ENCODE measurements at regions not wholly inside any gene's neighbourhood (a gene's known extent, or its start where the extent isn't known, plus 50 kb on each side); places are given as distances from the start of the nearest gene placed in this dataset.

DNA sequence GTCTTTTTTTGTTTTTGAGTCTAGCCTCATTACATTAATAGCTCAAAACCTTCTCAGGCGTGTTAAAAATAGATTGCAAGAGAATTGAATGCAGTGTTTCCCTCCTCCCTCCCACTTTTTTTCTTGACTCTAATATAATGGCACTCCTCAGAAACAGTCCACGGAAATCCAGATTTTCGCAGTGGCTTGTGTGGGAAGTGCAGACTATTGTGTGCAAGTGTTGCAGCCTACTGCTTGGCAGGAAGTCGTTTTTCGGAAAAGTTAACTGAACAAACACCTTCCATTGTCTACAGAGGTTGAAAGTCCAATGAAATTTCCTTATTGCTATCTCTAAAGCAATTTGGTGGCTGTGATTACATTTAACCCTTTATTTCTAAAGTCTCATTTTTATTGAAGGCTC, 147.9 kb upstream of the E2F7 start:
- SMC1A ChIA-PET (ENCODE audit: uncharacterized antibody, unreplicated experiment), result interaction anchor here (1.1 kb wide), 1 partner anchor 21 kb away, joined by 3 read pairs; no protein-coding TSS in a partner anchor
- peaks cover under 1% of the 10 kb centered on the region; the same call in 1 of the 2 replicates for H3K4me1 ChIP-seq (ENCODE audit: control insufficient read depth, insufficient read depth, low read length)
- no peak overlapping the region for H3K4me3 ChIP-seq
- H3K36me3 ChIP-seq (ENCODE audit: control insufficient read depth in 2 of 2, insufficient read depth in 2 of 2, low read length in 1 of 2), result no peaks in the 10 kb centered on the region
- DNase-seq (ENCODE audit: low read depth, low spot score), result no peak
- POLR2A ChIA-PET, result no interaction called here
- RAD21 ChIA-PET (ENCODE audit: unreplicated experiment), result no interaction called here
- no peaks in the 10 kb centered on the region for H3K9me3 ChIP-seq (replicated peaks; ENCODE audit: control insufficient read depth, insufficient read depth, low read length)
- H4K20me1 ChIP-seq (ENCODE audit: control insufficient read depth, insufficient read depth), result no peaks in the 10 kb centered on the region
- H3K79me2 ChIP-seq (ENCODE audit: control insufficient read depth, insufficient read depth, low read length), result no peaks in the 10 kb centered on the region
- CTCF ChIA-PET, result no interaction called here
- no peak for FAIRE-seq
- WGBS (ENCODE audit: insufficient coverage, insufficient replicate concordance, low lambda C conversion rate, missing lambda C conversion rate), result 29% methylated on average over 5 of the region's 5 CpGs
- no peak for ATAC-seq
- in situ Hi-C loops (cut with MboI), result no loop called here
- TF ChIP-seq ETV6 (conservative IDR thresholded peaks at IDR 0.05 in 1 of 2, IDR thresholded peaks at IDR 0.05 in 1 of 2; ENCODE audit: borderline replicate concordance in 1 of 2, low read depth in 1 of 2), result no peak
- TF ChIP-seq EED (IDR thresholded peaks at IDR 0.05; ENCODE audit: low read depth), result no peak
- TF ChIP-seq WRNIP1 (IDR thresholded peaks at IDR 0.05; ENCODE audit: borderline replicate concordance, low read depth, low read length), result no peak
- TF ChIP-seq, protein P1, sequence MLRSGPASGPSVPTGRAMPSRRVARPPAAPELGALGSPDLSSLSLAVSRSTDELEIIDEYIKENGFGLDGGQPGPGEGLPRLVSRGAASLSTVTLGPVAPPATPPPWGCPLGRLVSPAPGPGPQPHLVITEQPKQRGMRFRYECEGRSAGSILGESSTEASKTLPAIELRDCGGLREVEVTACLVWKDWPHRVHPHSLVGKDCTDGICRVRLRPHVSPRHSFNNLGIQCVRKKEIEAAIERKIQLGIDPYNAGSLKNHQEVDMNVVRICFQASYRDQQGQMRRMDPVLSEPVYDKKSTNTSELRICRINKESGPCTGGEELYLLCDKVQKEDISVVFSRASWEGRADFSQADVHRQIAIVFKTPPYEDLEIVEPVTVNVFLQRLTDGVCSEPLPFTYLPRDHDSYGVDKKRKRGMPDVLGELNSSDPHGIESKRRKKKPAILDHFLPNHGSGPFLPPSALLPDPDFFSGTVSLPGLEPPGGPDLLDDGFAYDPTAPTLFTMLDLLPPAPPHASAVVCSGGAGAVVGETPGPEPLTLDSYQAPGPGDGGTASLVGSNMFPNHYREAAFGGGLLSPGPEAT (IDR thresholded peaks at IDR 0.05; ENCODE audit: low read depth), result no peak
- TF ChIP-seq, protein P2, sequence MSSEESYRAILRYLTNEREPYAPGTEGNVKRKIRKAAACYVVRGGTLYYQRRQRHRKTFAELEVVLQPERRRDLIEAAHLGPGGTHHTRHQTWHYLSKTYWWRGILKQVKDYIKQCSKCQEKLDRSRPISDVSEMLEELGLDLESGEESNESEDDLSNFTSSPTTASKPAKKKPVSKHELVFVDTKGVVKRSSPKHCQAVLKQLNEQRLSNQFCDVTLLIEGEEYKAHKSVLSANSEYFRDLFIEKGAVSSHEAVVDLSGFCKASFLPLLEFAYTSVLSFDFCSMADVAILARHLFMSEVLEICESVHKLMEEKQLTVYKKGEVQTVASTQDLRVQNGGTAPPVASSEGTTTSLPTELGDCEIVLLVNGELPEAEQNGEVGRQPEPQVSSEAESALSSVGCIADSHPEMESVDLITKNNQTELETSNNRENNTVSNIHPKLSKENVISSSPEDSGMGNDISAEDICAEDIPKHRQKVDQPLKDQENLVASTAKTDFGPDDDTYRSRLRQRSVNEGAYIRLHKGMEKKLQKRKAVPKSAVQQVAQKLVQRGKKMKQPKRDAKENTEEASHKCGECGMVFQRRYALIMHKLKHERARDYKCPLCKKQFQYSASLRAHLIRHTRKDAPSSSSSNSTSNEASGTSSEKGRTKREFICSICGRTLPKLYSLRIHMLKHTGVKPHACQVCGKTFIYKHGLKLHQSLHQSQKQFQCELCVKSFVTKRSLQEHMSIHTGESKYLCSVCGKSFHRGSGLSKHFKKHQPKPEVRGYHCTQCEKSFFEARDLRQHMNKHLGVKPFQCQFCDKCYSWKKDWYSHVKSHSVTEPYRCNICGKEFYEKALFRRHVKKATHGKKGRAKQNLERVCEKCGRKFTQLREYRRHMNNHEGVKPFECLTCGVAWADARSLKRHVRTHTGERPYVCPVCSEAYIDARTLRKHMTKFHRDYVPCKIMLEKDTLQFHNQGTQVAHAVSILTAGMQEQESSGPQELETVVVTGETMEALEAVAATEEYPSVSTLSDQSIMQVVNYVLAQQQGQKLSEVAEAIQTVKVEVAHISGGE (CRISPR knock-in tag; IDR thresholded peaks at IDR 0.05), result no peak
- TF ChIP-seq PAX8 (IDR thresholded peaks at IDR 0.05), result no peak
- intact Hi-C loops (cut with micrococcal nuclease; ENCODE audit: unreplicated experiment), result no loop called here
- no peak overlapping the region for H2AFZ ChIP-seq (ENCODE audit: control insufficient read depth, low read depth, low read length)
- H3K4me2 ChIP-seq (ENCODE audit: control insufficient read depth, insufficient read depth), result no peak overlapping the region
- BruUV-seq (replicated peaks), result no TSS peak
- H3K9ac ChIP-seq (ENCODE audit: control insufficient read depth, insufficient read depth, low read length), result no peak overlapping the region
- H3K27me3 ChIP-seq (replicated peaks in 1 of 2; ENCODE audit: control insufficient read depth in 2 of 2, insufficient read depth in 2 of 2, low read length in 1 of 2), result no peaks in the 10 kb centered on the region
- no peak overlapping the region for H3K27ac ChIP-seq (ENCODE audit: control insufficient read depth, insufficient read depth)

Measured in GM12878 (cell line).